WTC11 (cell line): ENCODE measurements at regions not wholly inside any gene's neighbourhood (a gene's known extent, or its start where the extent isn't known, plus 50 kb on each side); places are given as distances from the start of the nearest gene placed in this dataset.

Source experiments
- ATAC-seq: fragments of 200-7000 bp; cut with Tn5 transposase; 2 replicates; pipeline ENCODE4 v1.10.0; 2021; ENCODE audit warnings: mild to moderate bottlenecking, moderate library complexity
- CTCF ChIA-PET: fragments of 300-600 bp; sonication (Branson Sonifier 250); formaldehyde crosslinking; loops from one replicate; lab custom pipeline; 2021; ENCODE audit warnings: antibody characterized with exemption; lab: Charles Lee
- POLR2A ChIA-PET: fragments of 350-600 bp; sonication (Branson Sonifier 250); formaldehyde crosslinking; loops from one replicate; lab custom pipeline; 2021; ENCODE audit warnings: antibody characterized with exemption; lab: Charles Lee
- DNase-seq: peaks from one replicate; pipeline ENCODE4 v3.0.0; 2021; ENCODE audit warnings: low spot score
- H3K27ac Mint-ChIP-seq: 2 replicates; pipeline ENCODE4 v1.8.0; 2021; ENCODE audit warnings: mixed read lengths
- H3K27me3 Mint-ChIP-seq: 2 replicates; pipeline ENCODE4 v1.8.0; 2021; ENCODE audit warnings: low read depth, mild to moderate bottlenecking, moderate library complexity, mixed read lengths
- H3K36me3 Mint-ChIP-seq: 2 replicates; pipeline ENCODE4 v1.8.0; 2021; ENCODE audit warnings: mixed read lengths
- H3K4me1 Mint-ChIP-seq: 2 replicates; pipeline ENCODE4 v1.8.0; 2022; ENCODE audit warnings: mixed read lengths
- H3K4me3 Mint-ChIP-seq: 2 replicates; pipeline ENCODE4 v1.8.0; 2021; ENCODE audit warnings: mild to moderate bottlenecking, moderate library complexity, mixed read lengths
- H3K9me3 Mint-ChIP-seq: 2 replicates; pipeline ENCODE4 v1.8.0; 2021; ENCODE audit warnings: mixed read lengths
- AR ChIP-seq: fragments of 250-450 bp; sonication (Bioruptor Pico); IDR thresholded peaks from 2 replicates; pipeline ENCODE4 v1.9.0; 2021; ENCODE audit warnings: mild to moderate bottlenecking
- ARID4B ChIP-seq: sonication (generic); formaldehyde crosslinking; IDR thresholded peaks from 2 replicates; pipeline ENCODE4 v1.8.0; 2023; ENCODE audit warnings: missing genetic modification reagents, mild to moderate bottlenecking, borderline replicate concordance
- ATF1 ChIP-seq: sonication (generic); formaldehyde crosslinking; IDR thresholded peaks from 2 replicates; pipeline ENCODE4 v1.8.1; 2023; ENCODE audit warnings: mild to moderate bottlenecking, moderate library complexity, missing genetic modification reagents
- CREM ChIP-seq: sonication (generic); formaldehyde crosslinking; IDR thresholded peaks from 2 replicates; pipeline ENCODE4 v1.8.1; 2022; ENCODE audit warnings: mild to moderate bottlenecking, missing genetic modification reagents, moderate library complexity
- CTCF ChIP-seq: fragments of 200-600 bp; IDR thresholded peaks from 2 replicates; pipeline ENCODE4 v1.8.0; 2022; ENCODE audit warnings: antibody characterized with exemption
- E2F1 ChIP-seq: sonication (generic); formaldehyde crosslinking; IDR thresholded peaks from 2 replicates; pipeline ENCODE4 v1.8.0; 2022; ENCODE audit warnings: mild to moderate bottlenecking, missing genetic modification reagents
- ERG ChIP-seq: fragments of 250-450 bp; sonication (Bioruptor Pico); IDR thresholded peaks from 2 replicates; pipeline ENCODE4 v1.8.0; 2021; ENCODE audit warnings: mild to moderate bottlenecking
- FOXJ3 ChIP-seq: sonication (generic); formaldehyde crosslinking; IDR thresholded peaks from 2 replicates; pipeline ENCODE4 v1.9.0; 2021; ENCODE audit warnings: missing genetic modification reagents, mild to moderate bottlenecking, borderline replicate concordance
- FOXP1 ChIP-seq: sonication (generic); formaldehyde crosslinking; IDR thresholded peaks from 2 replicates; pipeline ENCODE4 v1.8.0; 2022; ENCODE audit warnings: missing genetic modification reagents, mild to moderate bottlenecking, moderate library complexity, borderline replicate concordance
- GRHL2 ChIP-seq: fragments of 250-450 bp; sonication (Bioruptor Pico); IDR thresholded peaks from 2 replicates; pipeline ENCODE4 v1.8.0; 2022; ENCODE audit warnings: mild to moderate bottlenecking, moderate library complexity; ENCODE audit not compliant: insufficient replicate concordance, severe bottlenecking
- IRF2 ChIP-seq: sonication (generic); formaldehyde crosslinking; IDR thresholded peaks from 2 replicates; pipeline ENCODE4 v1.8.0; 2022; ENCODE audit warnings: low read depth, missing genetic modification reagents, borderline replicate concordance
- JAZF1 ChIP-seq: fragments of 250-450 bp; sonication (Bioruptor Pico); IDR thresholded peaks from 2 replicates; pipeline ENCODE4 v1.9.0; 2021; ENCODE audit warnings: moderate library complexity, mild to moderate bottlenecking, inconsistent platforms
- KAT7 ChIP-seq: sonication (generic); formaldehyde crosslinking; IDR thresholded peaks from 2 replicates; pipeline ENCODE4 v1.8.1; 2023; ENCODE audit warnings: missing genetic modification reagents, mild to moderate bottlenecking, borderline replicate concordance
- MAX ChIP-seq: sonication (generic); formaldehyde crosslinking; IDR thresholded peaks from 2 replicates; pipeline ENCODE4 v1.8.0; 2022; ENCODE audit warnings: mild to moderate bottlenecking, missing genetic modification reagents
- NFATC4 ChIP-seq: fragments of 250-450 bp; sonication (Bioruptor Pico); IDR thresholded peaks from 2 replicates; pipeline ENCODE4 v1.9.0; 2021; ENCODE audit warnings: mild to moderate bottlenecking
- OVOL2 ChIP-seq: fragments of 250-450 bp; sonication (Bioruptor Pico); IDR thresholded peaks from 2 replicates; pipeline ENCODE4 v1.9.0; 2021; ENCODE audit warnings: mild to moderate bottlenecking, borderline replicate concordance
- TP53 ChIP-seq: sonication (generic); formaldehyde crosslinking; IDR thresholded peaks from 2 replicates; pipeline ENCODE4 v1.8.1; 2023; ENCODE audit warnings: mild to moderate bottlenecking, missing genetic modification reagents
- ZNF121 ChIP-seq: sonication (generic); formaldehyde crosslinking; IDR thresholded peaks from 2 replicates; pipeline ENCODE4 v1.8.0; 2023; ENCODE audit warnings: missing genetic modification reagents
- ZNF138 ChIP-seq: sonication (generic); formaldehyde crosslinking; conservative IDR thresholded peaks from 2 replicates; pipeline ENCODE4 v1.8.1; 2022; ENCODE audit warnings: mild to moderate bottlenecking, moderate library complexity, missing genetic modification reagents
- ZNF232 ChIP-seq: sonication (generic); formaldehyde crosslinking; IDR thresholded peaks from 2 replicates; pipeline ENCODE4 v1.8.0; 2022; ENCODE audit warnings: mild to moderate bottlenecking, missing genetic modification reagents
- ZNF263 ChIP-seq: sonication (generic); formaldehyde crosslinking; IDR thresholded peaks from 2 replicates; pipeline ENCODE4 v1.8.1; 2022; ENCODE audit warnings: low read depth, mild to moderate bottlenecking, moderate library complexity, missing genetic modification reagents

- DNase-seq, result no peak
- Mint-ChIP-seq H3K9me3 (peaks cover 19% of the 10 kb centered on the region), H3K4me3 (no peak overlapping the region), H3K36me3 (peaks cover 4% of the 10 kb centered on the region; the same call in 1 of the 2 replicates), H3K4me1 (no peaks in the 10 kb centered on the region), H3K27ac (no peak overlapping the region), H3K27me3 (no peaks in the 10 kb centered on the region)
- ChIA-PET CTCF (interaction anchor here (0.6 kb wide), 1 partner anchor 324 kb away, joined by 4 read pairs; no protein-coding TSS in a partner anchor), POLR2A (no interaction called here)
- no peak for ATAC-seq
- no peak for TF ChIP-seq E2F1
Observed at GRCh38 chr11:69562302-69562701, 78.7 kb upstream of the CCND1 start.

- H3K27me3 Mint-ChIP-seq, result no peaks in the 10 kb centered on the region
- peaks cover 19% of the 10 kb centered on the region for H3K9me3 Mint-ChIP-seq
- DNase-seq (no peak), ATAC-seq (no peak)
- POLR2A ChIA-PET, result no interaction called here
- no peak for TF ChIP-seq ZNF138 (CRISPR knock-in tag)
- no peak for TF ChIP-seq ZNF232 (CRISPR knock-in tag)
- TF ChIP-seq GRHL2, result no peak
- no peak for TF ChIP-seq JAZF1 (CRISPR knock-in tag)
- no peak for TF ChIP-seq ZNF121 (CRISPR knock-in tag)
- no peak for TF ChIP-seq ERG
- TF ChIP-seq MAX (CRISPR knock-in tag), result no peak
- H3K36me3 Mint-ChIP-seq, result peaks cover 4% of the 10 kb centered on the region; the same call in 1 of the 2 replicates
- H3K4me1 Mint-ChIP-seq, result no peaks in the 10 kb centered on the region
- no peak overlapping the region for H3K4me3 Mint-ChIP-seq
- CTCF ChIA-PET, result no interaction called here
- no peak overlapping the region for H3K27ac Mint-ChIP-seq
Observed at GRCh38 chr11:69562816-69563215, 78.1 kb upstream of the CCND1 start.

- DNase-seq (no peak), ATAC-seq (no peak)
- Mint-ChIP-seq H3K4me1 (no peaks in the 10 kb centered on the region), H3K27ac (no peak overlapping the region), H3K9me3 (peaks cover 19% of the 10 kb centered on the region), H3K4me3 (no peak overlapping the region), H3K36me3 (peaks cover 4% of the 10 kb centered on the region; the same call in 1 of the 2 replicates), H3K27me3 (no peaks in the 10 kb centered on the region)
- POLR2A ChIA-PET, result interaction anchor here (0.6 kb wide), 1 partner anchor 8 kb away, joined by 3 read pairs; no protein-coding TSS in a partner anchor
- CTCF ChIA-PET, result no interaction called here
- no peak for TF ChIP-seq ATF1
- TF ChIP-seq OVOL2 (CRISPR knock-in tag), result no peak
- no peak for TF ChIP-seq ARID4B (CRISPR knock-in tag)
- no peak for TF ChIP-seq CTCF
- TF ChIP-seq FOXP1 (CRISPR knock-in tag), result no peak
- no peak for TF ChIP-seq CREM (CRISPR knock-in tag)
- TF ChIP-seq NFATC4 (CRISPR knock-in tag), result no peak
- TF ChIP-seq AR (CRISPR knock-in tag), result no peak
- no peak for TF ChIP-seq ZNF263 (CRISPR knock-in tag)
- no peak for TF ChIP-seq TP53 (CRISPR knock-in tag)
- TF ChIP-seq KAT7, result no peak
- no peak for TF ChIP-seq FOXJ3 (CRISPR knock-in tag)
- TF ChIP-seq IRF2 (CRISPR knock-in tag), result no peak
- TF ChIP-seq ZNF138 (CRISPR knock-in tag), result no peak
Observed at GRCh38 chr11:69563306-69563705, 77.7 kb upstream of the CCND1 start.
